Activated CD8-positive, alpha-beta T cell treated with anti-CD3 and anti-CD28 coated beads for 36 hours (primary cell): ENCODE measurements at regions not wholly inside any gene's neighbourhood (a gene's known extent, or its start where the extent isn't known, plus 50 kb on each side); places are given as distances from the start of the nearest gene placed in this dataset.

ENCODE experiments used
- ATAC-seq: fragments of 200-7000 bp; cut with Tn5 transposase; one replicate; pipeline ENCODE4 v1.10.0; 2021; ENCODE audit warnings: mild to moderate bottlenecking, moderate library complexity
- CTCF ChIA-PET: fragments of 350-600 bp; sonication (Branson Sonifier 250); formaldehyde crosslinking; loops from one replicate; lab custom pipeline; 2021; ENCODE audit warnings: antibody characterized with exemption; lab: Charles Lee
- POLR2A ChIA-PET: fragments of 350-600 bp; sonication (Branson Sonifier 250); formaldehyde crosslinking; loops from one replicate; lab custom pipeline; 2021; ENCODE audit warnings: antibody characterized with exemption; lab: Charles Lee
- DNase-seq: peaks from one replicate; pipeline ENCODE4 v3.0.0-alpha.2; 2020
- H3K27ac Mint-ChIP-seq: one replicate; pipeline ENCODE4 v1.8.0; 2021; ENCODE audit warnings: mild to moderate bottlenecking, mixed read lengths
- H3K27me3 Mint-ChIP-seq: one replicate; pipeline ENCODE4 v1.8.0; 2021; ENCODE audit warnings: mixed read lengths
- H3K36me3 Mint-ChIP-seq: one replicate; pipeline ENCODE4 v1.8.0; 2021; ENCODE audit warnings: low read depth, mixed read lengths
- H3K4me1 Mint-ChIP-seq: one replicate; pipeline ENCODE4 v1.8.0; 2021; ENCODE audit warnings: low read depth, mixed read lengths
- H3K4me3 Mint-ChIP-seq: one replicate; pipeline ENCODE4 v1.8.0; 2021; ENCODE audit warnings: mild to moderate bottlenecking, moderate library complexity, mixed read lengths
- H3K9me3 Mint-ChIP-seq: one replicate; pipeline ENCODE4 v1.8.0; 2021; ENCODE audit warnings: mixed read lengths
- intact Hi-C: fragments of 100-400 bp; cut with micrococcal nuclease; formaldehyde crosslinking; loops from one replicate; pipeline ENCODE4 v1.10.0; 2022
- TF ChIP-seq, protein P1 (sequence below): fragments of 200-600 bp; IDR thresholded peaks from one replicate; pipeline ENCODE4 v1.8.0; 2022; ENCODE audit warnings: antibody characterized with exemption, mild to moderate bottlenecking

GRCh38 chr10:78727728-78728127 lies 341.0 kb upstream of the ZMIZ1 start:
- DNase-seq (no peak), ATAC-seq (no peak)
- ChIA-PET CTCF (no interaction called here), POLR2A (no interaction called here)
- Mint-ChIP-seq H3K27me3 (peaks cover 15% of the 10 kb centered on the region), H3K9me3 (no peaks in the 10 kb centered on the region), H3K4me1 (no peaks in the 10 kb centered on the region), H3K36me3 (no peaks in the 10 kb centered on the region), H3K27ac (no peak overlapping the region), H3K4me3 (no peak overlapping the region)
- TF ChIP-seq, protein P1, sequence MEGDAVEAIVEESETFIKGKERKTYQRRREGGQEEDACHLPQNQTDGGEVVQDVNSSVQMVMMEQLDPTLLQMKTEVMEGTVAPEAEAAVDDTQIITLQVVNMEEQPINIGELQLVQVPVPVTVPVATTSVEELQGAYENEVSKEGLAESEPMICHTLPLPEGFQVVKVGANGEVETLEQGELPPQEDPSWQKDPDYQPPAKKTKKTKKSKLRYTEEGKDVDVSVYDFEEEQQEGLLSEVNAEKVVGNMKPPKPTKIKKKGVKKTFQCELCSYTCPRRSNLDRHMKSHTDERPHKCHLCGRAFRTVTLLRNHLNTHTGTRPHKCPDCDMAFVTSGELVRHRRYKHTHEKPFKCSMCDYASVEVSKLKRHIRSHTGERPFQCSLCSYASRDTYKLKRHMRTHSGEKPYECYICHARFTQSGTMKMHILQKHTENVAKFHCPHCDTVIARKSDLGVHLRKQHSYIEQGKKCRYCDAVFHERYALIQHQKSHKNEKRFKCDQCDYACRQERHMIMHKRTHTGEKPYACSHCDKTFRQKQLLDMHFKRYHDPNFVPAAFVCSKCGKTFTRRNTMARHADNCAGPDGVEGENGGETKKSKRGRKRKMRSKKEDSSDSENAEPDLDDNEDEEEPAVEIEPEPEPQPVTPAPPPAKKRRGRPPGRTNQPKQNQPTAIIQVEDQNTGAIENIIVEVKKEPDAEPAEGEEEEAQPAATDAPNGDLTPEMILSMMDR: no peak
- intact Hi-C loops: no loop called here

- Mint-ChIP-seq H3K4me1 (no peaks in the 10 kb centered on the region), H3K27me3 (peaks cover 17% of the 10 kb centered on the region), H3K9me3 (no peaks in the 10 kb centered on the region), H3K27ac (no peak overlapping the region), H3K36me3 (no peaks in the 10 kb centered on the region), H3K4me3 (no peak overlapping the region)
- intact Hi-C loops: no loop called here
- CTCF ChIA-PET: no interaction called here
- POLR2A ChIA-PET: no interaction called here
- DNase-seq (no peak), ATAC-seq (no peak)
- TF ChIP-seq, protein P1: no peak
Measured at GRCh38 chr10:78728176-78728575, 340.6 kb upstream of the ZMIZ1 start.

- H3K4me3 Mint-ChIP-seq: no peak overlapping the region
- H3K27me3 Mint-ChIP-seq: peaks cover 16% of the 10 kb centered on the region
- no peak for DNase-seq
- ChIA-PET CTCF (no interaction called here), POLR2A (no interaction called here)
- H3K27ac Mint-ChIP-seq: no peak overlapping the region
- H3K9me3 Mint-ChIP-seq: no peaks in the 10 kb centered on the region
- intact Hi-C loops: no loop called here
- TF ChIP-seq, protein P1: no peak
- no peaks in the 10 kb centered on the region for H3K4me1 Mint-ChIP-seq
- ATAC-seq: no peak
- H3K36me3 Mint-ChIP-seq: no peaks in the 10 kb centered on the region
Measured at GRCh38 chr10:78729366-78729765, 339.4 kb upstream of the ZMIZ1 start.

DNA sequence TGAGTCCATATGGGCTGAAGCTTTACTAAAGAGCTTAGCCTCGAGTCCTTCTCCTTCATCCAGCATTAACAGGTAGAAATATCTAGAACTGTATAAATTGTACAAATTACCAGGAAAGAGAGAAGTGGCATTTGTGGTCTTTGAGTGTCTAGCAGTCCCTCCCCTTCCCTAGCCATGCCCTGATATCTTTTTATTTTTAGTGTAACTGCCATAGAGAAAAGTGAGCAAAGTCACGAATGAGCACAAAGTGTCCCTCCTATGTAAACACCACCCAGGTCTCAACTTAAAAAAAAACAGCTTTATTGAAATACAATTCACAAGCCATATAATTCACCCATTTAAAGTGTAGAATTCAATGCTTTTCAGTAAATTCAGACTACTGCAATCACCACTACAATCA lies 339.0 kb upstream of the ZMIZ1 start:
- H3K36me3 Mint-ChIP-seq: no peaks in the 10 kb centered on the region
- H3K4me1 Mint-ChIP-seq: no peaks in the 10 kb centered on the region
- H3K9me3 Mint-ChIP-seq: no peaks in the 10 kb centered on the region
- DNase-seq (no peak), ATAC-seq (no peak)
- peaks cover 14% of the 10 kb centered on the region for H3K27me3 Mint-ChIP-seq
- no peak overlapping the region for H3K27ac Mint-ChIP-seq
- no peak overlapping the region for H3K4me3 Mint-ChIP-seq
- CTCF ChIA-PET: no interaction called here
- POLR2A ChIA-PET: no interaction called here
- TF ChIP-seq, protein P1: no peak
- intact Hi-C loops: no loop called here

DNA sequence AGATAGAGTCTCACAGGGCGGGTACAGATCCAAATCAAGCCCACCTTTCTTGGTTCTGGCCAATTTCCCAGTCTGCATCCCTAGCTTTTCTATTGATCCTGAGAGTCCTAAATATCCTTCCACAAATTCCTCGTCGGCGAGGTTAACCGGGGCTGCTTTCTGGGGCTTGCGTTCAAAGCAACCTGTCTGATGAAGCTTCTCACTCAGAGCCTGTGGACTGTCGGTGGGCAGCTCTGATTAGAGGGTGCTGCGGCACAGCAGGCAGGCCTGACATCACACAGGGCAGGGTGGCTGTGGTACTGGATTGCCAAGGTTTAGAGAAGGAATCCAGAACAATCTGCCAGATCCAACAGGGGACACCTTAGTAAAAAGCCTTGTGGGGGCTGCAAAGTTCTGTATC lies 338.0 kb upstream of the ZMIZ1 start:
- Mint-ChIP-seq H3K27ac (no peak overlapping the region), H3K27me3 (peaks cover 10% of the 10 kb centered on the region), H3K36me3 (no peaks in the 10 kb centered on the region), H3K9me3 (no peaks in the 10 kb centered on the region), H3K4me3 (no peak overlapping the region), H3K4me1 (no peaks in the 10 kb centered on the region)
- DNase-seq: no peak
- ChIA-PET CTCF (no interaction called here), POLR2A (no interaction called here)
- intact Hi-C loops: no loop called here
- TF ChIP-seq, protein P1: no peak
- ATAC-seq: no peak
